WTC11 (cell line): ENCODE measurements at regions not wholly inside any gene's neighbourhood (a gene's known extent, or its start where the extent isn't known, plus 50 kb on each side); places are given as distances from the start of the nearest gene placed in this dataset.

Source experiments
- ATAC-seq: fragments of 200-7000 bp; cut with Tn5 transposase; 2 replicates; pipeline ENCODE4 v1.10.0; 2021; ENCODE audit warnings: mild to moderate bottlenecking, moderate library complexity
- CTCF ChIA-PET: fragments of 300-600 bp; sonication (Branson Sonifier 250); formaldehyde crosslinking; loops from one replicate; lab custom pipeline; 2021; ENCODE audit warnings: antibody characterized with exemption; lab: Charles Lee
- POLR2A ChIA-PET: fragments of 350-600 bp; sonication (Branson Sonifier 250); formaldehyde crosslinking; loops from one replicate; lab custom pipeline; 2021; ENCODE audit warnings: antibody characterized with exemption; lab: Charles Lee
- DNase-seq: peaks from one replicate; pipeline ENCODE4 v3.0.0; 2021; ENCODE audit warnings: low spot score
- H3K27ac Mint-ChIP-seq: 2 replicates; pipeline ENCODE4 v1.8.0; 2021; ENCODE audit warnings: mixed read lengths
- H3K27me3 Mint-ChIP-seq: 2 replicates; pipeline ENCODE4 v1.8.0; 2021; ENCODE audit warnings: low read depth, mild to moderate bottlenecking, moderate library complexity, mixed read lengths
- H3K36me3 Mint-ChIP-seq: 2 replicates; pipeline ENCODE4 v1.8.0; 2021; ENCODE audit warnings: mixed read lengths
- H3K4me1 Mint-ChIP-seq: 2 replicates; pipeline ENCODE4 v1.8.0; 2022; ENCODE audit warnings: mixed read lengths
- H3K4me3 Mint-ChIP-seq: 2 replicates; pipeline ENCODE4 v1.8.0; 2021; ENCODE audit warnings: mild to moderate bottlenecking, moderate library complexity, mixed read lengths
- H3K9me3 Mint-ChIP-seq: 2 replicates; pipeline ENCODE4 v1.8.0; 2021; ENCODE audit warnings: mixed read lengths
- CREM ChIP-seq: sonication (generic); formaldehyde crosslinking; IDR thresholded peaks from 2 replicates; pipeline ENCODE4 v1.8.1; 2022; ENCODE audit warnings: mild to moderate bottlenecking, missing genetic modification reagents, moderate library complexity
- E2F5 ChIP-seq: sonication (generic); formaldehyde crosslinking; IDR thresholded peaks from 2 replicates; pipeline ENCODE4 v1.8.1; 2022; ENCODE audit warnings: mild to moderate bottlenecking, moderate library complexity, missing genetic modification reagents
- FOXP1 ChIP-seq: sonication (generic); formaldehyde crosslinking; IDR thresholded peaks from 2 replicates; pipeline ENCODE4 v1.8.0; 2022; ENCODE audit warnings: missing genetic modification reagents, mild to moderate bottlenecking, moderate library complexity, borderline replicate concordance
- IRF2 ChIP-seq: sonication (generic); formaldehyde crosslinking; IDR thresholded peaks from 2 replicates; pipeline ENCODE4 v1.8.0; 2022; ENCODE audit warnings: low read depth, missing genetic modification reagents, borderline replicate concordance
- NFE2L1 ChIP-seq: sonication (generic); formaldehyde crosslinking; IDR thresholded peaks from 2 replicates; pipeline ENCODE4 v1.8.1; 2023; ENCODE audit warnings: missing genetic modification reagents
- OVOL2 ChIP-seq: fragments of 250-450 bp; sonication (Bioruptor Pico); IDR thresholded peaks from 2 replicates; pipeline ENCODE4 v1.9.0; 2021; ENCODE audit warnings: mild to moderate bottlenecking, borderline replicate concordance
- RELA ChIP-seq: sonication (generic); formaldehyde crosslinking; IDR thresholded peaks from 2 replicates; pipeline ENCODE4 v1.8.1; 2022; ENCODE audit warnings: missing genetic modification reagents, mild to moderate bottlenecking, borderline replicate concordance
- SMAD3 ChIP-seq: sonication (generic); formaldehyde crosslinking; IDR thresholded peaks from 2 replicates; pipeline ENCODE4 v1.8.0; 2022; ENCODE audit warnings: missing genetic modification reagents, mild to moderate bottlenecking, borderline replicate concordance
- SMAD4 ChIP-seq: sonication (generic); formaldehyde crosslinking; IDR thresholded peaks from 2 replicates; pipeline ENCODE4 v1.8.0; 2022; ENCODE audit warnings: mild to moderate bottlenecking, missing genetic modification reagents
- ZNF121 ChIP-seq: sonication (generic); formaldehyde crosslinking; IDR thresholded peaks from 2 replicates; pipeline ENCODE4 v1.8.0; 2023; ENCODE audit warnings: missing genetic modification reagents
- TF ChIP-seq, protein P1 (sequence below): sonication (generic); formaldehyde crosslinking; conservative IDR thresholded peaks from 2 replicates; pipeline ENCODE4 v1.8.1; 2022; ENCODE audit warnings: mild to moderate bottlenecking, missing genetic modification reagents
- TF ChIP-seq, protein P2 (sequence below): sonication (generic); formaldehyde crosslinking; IDR thresholded peaks from 2 replicates; pipeline ENCODE4 v1.8.1; 2023; ENCODE audit warnings: mild to moderate bottlenecking, moderate library complexity, missing genetic modification reagents
- TF ChIP-seq, protein P3 (sequence below): sonication (generic); formaldehyde crosslinking; IDR thresholded peaks from 2 replicates; pipeline ENCODE4 v1.8.0; 2023; ENCODE audit warnings: mild to moderate bottlenecking, missing genetic modification reagents
- TF ChIP-seq, protein P4 (sequence below): sonication (generic); formaldehyde crosslinking; IDR thresholded peaks from 2 replicates; pipeline ENCODE4 v1.8.0; 2022; ENCODE audit warnings: missing genetic modification reagents
- TF ChIP-seq, protein P5 (sequence below): fragments of 250-450 bp; sonication (Bioruptor Pico); IDR thresholded peaks from 2 replicates; pipeline ENCODE4 v1.9.0; 2021; ENCODE audit warnings: moderate library complexity, mild to moderate bottlenecking, inconsistent platforms, borderline replicate concordance
- TF ChIP-seq, protein P6 (sequence below): fragments of 250-450 bp; sonication (Bioruptor Pico); IDR thresholded peaks from 2 replicates; pipeline ENCODE4 v1.8.0; 2021; ENCODE audit warnings: mild to moderate bottlenecking

DNA sequence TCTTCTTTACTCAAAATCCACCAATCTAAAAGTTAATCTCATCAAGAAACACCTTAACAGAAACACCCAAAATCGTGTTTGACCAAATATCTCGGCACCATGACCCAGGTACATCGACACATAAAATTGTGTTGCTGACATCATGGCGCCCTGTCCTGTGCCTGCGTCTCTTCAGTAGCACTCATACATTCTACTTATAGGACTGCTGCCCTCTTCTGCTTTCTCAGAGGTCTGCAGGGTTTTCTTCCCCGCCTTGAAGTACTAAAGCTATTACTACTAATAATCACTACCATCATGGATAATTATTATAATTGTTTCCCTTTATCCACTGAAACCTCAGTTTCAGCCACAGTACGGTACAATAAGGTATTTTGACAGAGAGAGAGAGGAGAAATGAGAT, 1403.1 kb upstream of the TENM3 start:
- Mint-ChIP-seq H3K36me3 (no peaks in the 10 kb centered on the region), H3K27ac (no peak overlapping the region), H3K4me3 (no peak overlapping the region), H3K9me3 (no peaks in the 10 kb centered on the region), H3K27me3 (no peaks in the 10 kb centered on the region), H3K4me1 (no peaks in the 10 kb centered on the region)
- no peak for TF ChIP-seq CREM (CRISPR knock-in tag)
- TF ChIP-seq, protein P1, sequence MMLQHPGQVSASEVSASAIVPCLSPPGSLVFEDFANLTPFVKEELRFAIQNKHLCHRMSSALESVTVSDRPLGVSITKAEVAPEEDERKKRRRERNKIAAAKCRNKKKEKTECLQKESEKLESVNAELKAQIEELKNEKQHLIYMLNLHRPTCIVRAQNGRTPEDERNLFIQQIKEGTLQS (CRISPR knock-in tag): no peak
- TF ChIP-seq NFE2L1 (CRISPR knock-in tag): no peak
- no peak for TF ChIP-seq OVOL2 (CRISPR knock-in tag)
- no peak for TF ChIP-seq SMAD4 (CRISPR knock-in tag)
- TF ChIP-seq, protein P2, sequence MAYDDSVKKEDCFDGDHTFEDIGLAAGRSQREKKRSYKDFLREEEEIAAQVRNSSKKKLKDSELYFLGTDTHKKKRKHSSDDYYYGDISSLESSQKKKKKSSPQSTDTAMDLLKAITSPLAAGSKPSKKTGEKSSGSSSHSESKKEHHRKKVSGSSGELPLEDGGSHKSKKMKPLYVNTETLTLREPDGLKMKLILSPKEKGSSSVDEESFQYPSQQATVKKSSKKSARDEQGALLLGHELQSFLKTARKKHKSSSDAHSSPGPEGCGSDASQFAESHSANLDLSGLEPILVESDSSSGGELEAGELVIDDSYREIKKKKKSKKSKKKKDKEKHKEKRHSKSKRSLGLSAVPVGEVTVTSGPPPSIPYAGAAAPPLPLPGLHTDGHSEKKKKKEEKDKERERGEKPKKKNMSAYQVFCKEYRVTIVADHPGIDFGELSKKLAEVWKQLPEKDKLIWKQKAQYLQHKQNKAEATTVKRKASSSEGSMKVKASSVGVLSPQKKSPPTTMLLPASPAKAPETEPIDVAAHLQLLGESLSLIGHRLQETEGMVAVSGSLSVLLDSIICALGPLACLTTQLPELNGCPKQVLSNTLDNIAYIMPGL (CRISPR knock-in tag): no peak
- DNase-seq (peak; percentile 11), ATAC-seq (peak; percentile 84)
- ChIA-PET POLR2A (no interaction called here), CTCF (interaction anchor here (0.6 to 1.9 kb wide), 4 partner anchors 11 to 176 kb away, joined by 3 to 6 read pairs (median 4); no protein-coding TSS in a partner anchor)

GRCh38 chr4:180850318-180850940, 1392.8 kb upstream of the TENM3 start:
- H3K4me3 Mint-ChIP-seq: no peak overlapping the region
- no peaks in the 10 kb centered on the region for H3K36me3 Mint-ChIP-seq
- H3K27me3 Mint-ChIP-seq: no peaks in the 10 kb centered on the region
- H3K27ac Mint-ChIP-seq: peak overlapping the region; percentile 45; the same call in 1 of the 2 replicates
- H3K4me1 Mint-ChIP-seq: peaks cover 14% of the 10 kb centered on the region
- CTCF ChIA-PET: no interaction called here
- DNase-seq: no peak
- POLR2A ChIA-PET: no interaction called here
- no peak for ATAC-seq
- peaks cover 4% of the 10 kb centered on the region; the same call in 1 of the 2 replicates for H3K9me3 Mint-ChIP-seq
- no peak for TF ChIP-seq IRF2
- no peak for TF ChIP-seq RELA (CRISPR knock-in tag)
- TF ChIP-seq FOXP1 (CRISPR knock-in tag): no peak
- no peak for TF ChIP-seq E2F5 (CRISPR knock-in tag)
- TF ChIP-seq, protein P3, sequence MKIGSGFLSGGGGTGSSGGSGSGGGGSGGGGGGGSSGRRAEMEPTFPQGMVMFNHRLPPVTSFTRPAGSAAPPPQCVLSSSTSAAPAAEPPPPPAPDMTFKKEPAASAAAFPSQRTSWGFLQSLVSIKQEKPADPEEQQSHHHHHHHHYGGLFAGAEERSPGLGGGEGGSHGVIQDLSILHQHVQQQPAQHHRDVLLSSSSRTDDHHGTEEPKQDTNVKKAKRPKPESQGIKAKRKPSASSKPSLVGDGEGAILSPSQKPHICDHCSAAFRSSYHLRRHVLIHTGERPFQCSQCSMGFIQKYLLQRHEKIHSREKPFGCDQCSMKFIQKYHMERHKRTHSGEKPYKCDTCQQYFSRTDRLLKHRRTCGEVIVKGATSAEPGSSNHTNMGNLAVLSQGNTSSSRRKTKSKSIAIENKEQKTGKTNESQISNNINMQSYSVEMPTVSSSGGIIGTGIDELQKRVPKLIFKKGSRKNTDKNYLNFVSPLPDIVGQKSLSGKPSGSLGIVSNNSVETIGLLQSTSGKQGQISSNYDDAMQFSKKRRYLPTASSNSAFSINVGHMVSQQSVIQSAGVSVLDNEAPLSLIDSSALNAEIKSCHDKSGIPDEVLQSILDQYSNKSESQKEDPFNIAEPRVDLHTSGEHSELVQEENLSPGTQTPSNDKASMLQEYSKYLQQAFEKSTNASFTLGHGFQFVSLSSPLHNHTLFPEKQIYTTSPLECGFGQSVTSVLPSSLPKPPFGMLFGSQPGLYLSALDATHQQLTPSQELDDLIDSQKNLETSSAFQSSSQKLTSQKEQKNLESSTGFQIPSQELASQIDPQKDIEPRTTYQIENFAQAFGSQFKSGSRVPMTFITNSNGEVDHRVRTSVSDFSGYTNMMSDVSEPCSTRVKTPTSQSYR (CRISPR knock-in tag): no peak
- TF ChIP-seq OVOL2 (CRISPR knock-in tag): no peak
- no peak for TF ChIP-seq ZNF121 (CRISPR knock-in tag)
- TF ChIP-seq, protein P4, sequence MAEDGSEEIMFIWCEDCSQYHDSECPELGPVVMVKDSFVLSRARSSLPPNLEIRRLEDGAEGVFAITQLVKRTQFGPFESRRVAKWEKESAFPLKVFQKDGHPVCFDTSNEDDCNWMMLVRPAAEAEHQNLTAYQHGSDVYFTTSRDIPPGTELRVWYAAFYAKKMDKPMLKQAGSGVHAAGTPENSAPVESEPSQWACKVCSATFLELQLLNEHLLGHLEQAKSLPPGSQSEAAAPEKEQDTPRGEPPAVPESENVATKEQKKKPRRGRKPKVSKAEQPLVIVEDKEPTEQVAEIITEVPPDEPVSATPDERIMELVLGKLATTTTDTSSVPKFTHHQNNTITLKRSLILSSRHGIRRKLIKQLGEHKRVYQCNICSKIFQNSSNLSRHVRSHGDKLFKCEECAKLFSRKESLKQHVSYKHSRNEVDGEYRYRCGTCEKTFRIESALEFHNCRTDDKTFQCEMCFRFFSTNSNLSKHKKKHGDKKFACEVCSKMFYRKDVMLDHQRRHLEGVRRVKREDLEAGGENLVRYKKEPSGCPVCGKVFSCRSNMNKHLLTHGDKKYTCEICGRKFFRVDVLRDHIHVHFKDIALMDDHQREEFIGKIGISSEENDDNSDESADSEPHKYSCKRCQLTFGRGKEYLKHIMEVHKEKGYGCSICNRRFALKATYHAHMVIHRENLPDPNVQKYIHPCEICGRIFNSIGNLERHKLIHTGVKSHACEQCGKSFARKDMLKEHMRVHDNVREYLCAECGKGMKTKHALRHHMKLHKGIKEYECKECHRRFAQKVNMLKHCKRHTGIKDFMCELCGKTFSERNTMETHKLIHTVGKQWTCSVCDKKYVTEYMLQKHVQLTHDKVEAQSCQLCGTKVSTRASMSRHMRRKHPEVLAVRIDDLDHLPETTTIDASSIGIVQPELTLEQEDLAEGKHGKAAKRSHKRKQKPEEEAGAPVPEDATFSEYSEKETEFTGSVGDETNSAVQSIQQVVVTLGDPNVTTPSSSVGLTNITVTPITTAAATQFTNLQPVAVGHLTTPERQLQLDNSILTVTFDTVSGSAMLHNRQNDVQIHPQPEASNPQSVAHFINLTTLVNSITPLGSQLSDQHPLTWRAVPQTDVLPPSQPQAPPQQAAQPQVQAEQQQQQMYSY: no peak
- no peak for TF ChIP-seq SMAD3 (CRISPR knock-in tag)
- TF ChIP-seq, protein P5, sequence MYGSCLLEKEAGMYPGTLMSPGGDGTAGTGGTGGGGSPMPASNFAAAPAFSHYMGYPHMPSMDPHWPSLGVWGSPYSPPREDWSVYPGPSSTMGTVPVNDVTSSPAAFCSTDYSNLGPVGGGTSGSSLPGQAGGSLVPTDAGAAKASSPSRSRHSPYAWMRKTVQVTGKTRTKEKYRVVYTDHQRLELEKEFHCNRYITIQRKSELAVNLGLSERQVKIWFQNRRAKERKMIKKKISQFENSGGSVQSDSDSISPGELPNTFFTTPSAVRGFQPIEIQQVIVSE: no peak
- TF ChIP-seq, protein P6, sequence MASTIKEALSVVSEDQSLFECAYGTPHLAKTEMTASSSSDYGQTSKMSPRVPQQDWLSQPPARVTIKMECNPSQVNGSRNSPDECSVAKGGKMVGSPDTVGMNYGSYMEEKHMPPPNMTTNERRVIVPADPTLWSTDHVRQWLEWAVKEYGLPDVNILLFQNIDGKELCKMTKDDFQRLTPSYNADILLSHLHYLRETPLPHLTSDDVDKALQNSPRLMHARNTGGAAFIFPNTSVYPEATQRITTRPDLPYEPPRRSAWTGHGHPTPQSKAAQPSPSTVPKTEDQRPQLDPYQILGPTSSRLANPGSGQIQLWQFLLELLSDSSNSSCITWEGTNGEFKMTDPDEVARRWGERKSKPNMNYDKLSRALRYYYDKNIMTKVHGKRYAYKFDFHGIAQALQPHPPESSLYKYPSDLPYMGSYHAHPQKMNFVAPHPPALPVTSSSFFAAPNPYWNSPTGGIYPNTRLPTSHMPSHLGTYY (CRISPR knock-in tag): no peak
- TF ChIP-seq CREM (CRISPR knock-in tag): no peak
